ENCODE measurements at regions not wholly inside any gene's neighbourhood (a gene's known extent, or its start where the extent isn't known, plus 50 kb on each side); places are given as distances from the start of the nearest gene placed in this dataset.
"Not testable (repeated sequence)": the region's sequence is repeated elsewhere in the genome, so short reads cannot be mapped to it uniquely, and the experiment has no call there.

- POLR2A ChIA-PET; H3K36me3 ChIP-seq (ENCODE audit: insufficient read depth, low read length); H3K27ac Mint-ChIP-seq; H3K4me3 Mint-ChIP-seq; H3K27me3 ChIP-seq (ENCODE audit: insufficient read depth, low read length, poor library complexity, severe bottlenecking); H3K36me3 Mint-ChIP-seq; H3K4me3 ChIP-seq (ENCODE audit: low read length); H3K4me1 ChIP-seq (ENCODE audit: insufficient read depth, low read length); H3K27me3 Mint-ChIP-seq; H3K27ac ChIP-seq (ENCODE audit: low read depth, low read length); DNase-seq; H3K9me3 Mint-ChIP-seq; H3K9me3 ChIP-seq (ENCODE audit: low read length): not testable (repeated sequence)
- H3K4me1 Mint-ChIP-seq, result peaks cover 23 to 26% (median 25%) of the 10 kb centered on the region in 3 donors
- CTCF ChIA-PET, result interaction anchor here (1.3 kb wide), 1 partner anchor 704 kb away, joined by 3 read pairs; no protein-coding TSS in a partner anchor
Measured at GRCh38 chrX:8039711-8040110, 112.5 kb upstream of the PNPLA4 start.

- ChIA-PET POLR2A (no interaction called here), CTCF (no interaction called here)
- Histone ChIP-seq H3K4me3 (ENCODE audit: low read length) (peak overlapping the region; percentile 47), H3K9me3 (ENCODE audit: low read length) (no peaks in the 10 kb centered on the region), H3K4me1 (ENCODE audit: insufficient read depth, low read length) (no peaks in the 10 kb centered on the region), H3K36me3 (ENCODE audit: insufficient read depth, low read length) (no peaks in the 10 kb centered on the region), H3K27me3 (ENCODE audit: insufficient read depth, low read length, poor library complexity, severe bottlenecking) (no peaks in the 10 kb centered on the region), H3K27ac (ENCODE audit: low read depth, low read length) (no peak overlapping the region)
- Mint-ChIP-seq H3K4me3 (peak overlapping the region; percentile 60 to 87 (median 78)), H3K4me1 (peaks cover 23 to 26% (median 25%) of the 10 kb centered on the region in 3 donors), H3K27ac (peak overlapping the region in 7 of 8 donors; percentile 59 to 91 (median 80)), H3K27me3 (peaks cover 0 to 3% of the 10 kb centered on the region in 2 donors), H3K9me3 (no peaks in the 10 kb centered on the region), H3K36me3 (no peaks in the 10 kb centered on the region)
- no peak for DNase-seq
Measured at GRCh38 chrX:8037593-8038348, 110.6 kb upstream of the PNPLA4 start.

GRCh38 chrX:8036914-8037313, 109.7 kb upstream of the PNPLA4 start:
- ChIA-PET CTCF (no interaction called here), POLR2A (no interaction called here)
- H3K27ac Mint-ChIP-seq, result peak overlapping the region in 4 of 8 donors; percentile 29 to 83 (median 42)
- Histone ChIP-seq H3K4me1 (ENCODE audit: insufficient read depth, low read length) (no peaks in the 10 kb centered on the region), H3K4me3 (ENCODE audit: low read length) (no peak overlapping the region), H3K27ac (ENCODE audit: low read depth, low read length) (no peak overlapping the region), H3K36me3 (ENCODE audit: insufficient read depth, low read length) (no peaks in the 10 kb centered on the region), H3K9me3 (ENCODE audit: low read length) (no peaks in the 10 kb centered on the region), H3K27me3 (ENCODE audit: insufficient read depth, low read length, poor library complexity, severe bottlenecking) (no peaks in the 10 kb centered on the region)
- H3K27me3 Mint-ChIP-seq, result peaks cover 0 to 5% of the 10 kb centered on the region in 2 donors
- no peaks in the 10 kb centered on the region for H3K36me3 Mint-ChIP-seq
- H3K9me3 Mint-ChIP-seq, result no peaks in the 10 kb centered on the region
- peak overlapping the region in 5 of 7 donors; percentile 22 to 86 (median 78) for H3K4me3 Mint-ChIP-seq
- DNase-seq, result no peak
- peaks cover 23 to 26% (median 25%) of the 10 kb centered on the region in 3 donors for H3K4me1 Mint-ChIP-seq

DNA sequence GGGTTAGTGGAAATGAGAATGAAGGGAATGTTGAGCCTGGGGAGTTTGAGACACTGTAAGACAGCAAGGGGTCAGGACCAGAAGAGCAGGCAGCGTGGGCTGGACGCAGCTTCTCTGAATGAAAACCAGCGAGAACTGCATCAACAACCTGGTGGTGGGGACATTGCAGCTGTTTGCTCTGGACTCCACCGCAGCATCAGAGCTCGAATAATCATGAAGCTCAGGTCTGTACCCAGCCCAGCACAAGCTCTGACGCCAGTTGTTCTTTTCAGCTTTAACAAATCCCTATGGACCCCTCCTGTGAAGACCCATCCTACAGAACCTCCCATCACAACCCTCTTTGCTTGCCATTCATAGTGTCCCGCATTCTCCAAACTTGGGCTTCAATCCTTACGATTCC, 106.8 kb upstream of the PNPLA4 start:
- CTCF ChIA-PET, result no interaction called here
- H3K36me3 Mint-ChIP-seq, result peaks cover 0 to 6% (median 0%) of the 10 kb centered on the region in 3 donors
- Histone ChIP-seq H3K36me3 (ENCODE audit: insufficient read depth, low read length) (no peaks in the 10 kb centered on the region), H3K4me1 (ENCODE audit: insufficient read depth, low read length) (no peaks in the 10 kb centered on the region), H3K9me3 (ENCODE audit: low read length) (no peaks in the 10 kb centered on the region), H3K4me3 (ENCODE audit: low read length) (no peak overlapping the region), H3K27me3 (ENCODE audit: insufficient read depth, low read length, poor library complexity, severe bottlenecking) (no peaks in the 10 kb centered on the region), H3K27ac (ENCODE audit: low read depth, low read length) (no peak overlapping the region)
- H3K27ac Mint-ChIP-seq, result no peak overlapping the region
- no peak for DNase-seq
- POLR2A ChIA-PET, result no interaction called here
- H3K27me3 Mint-ChIP-seq, result peaks cover 0 to 9% of the 10 kb centered on the region in 2 donors
- H3K4me3 Mint-ChIP-seq, result no peak overlapping the region
- peaks cover 23 to 26% (median 25%) of the 10 kb centered on the region in 3 donors for H3K4me1 Mint-ChIP-seq
- H3K9me3 Mint-ChIP-seq, result no peaks in the 10 kb centered on the region

DNA sequence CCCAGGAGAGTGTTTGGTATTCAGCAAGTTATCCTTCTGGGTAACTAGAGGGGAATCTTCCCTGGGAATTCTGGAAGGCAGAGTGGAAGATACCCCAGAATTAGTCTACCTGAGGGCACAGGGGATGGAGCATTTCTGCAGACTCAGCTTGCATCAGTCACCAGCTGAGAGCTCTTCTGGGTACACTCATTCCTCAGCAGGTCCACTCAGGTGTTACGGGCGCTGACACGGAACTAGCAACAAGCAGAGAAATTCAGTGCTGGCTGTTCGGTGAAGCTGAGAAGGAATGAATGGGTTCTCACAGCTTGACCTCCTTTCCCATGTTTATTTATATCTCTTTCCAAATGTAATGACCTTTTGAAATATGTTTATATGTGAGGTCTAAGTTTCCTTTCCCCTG, 106.0 kb upstream of the PNPLA4 start:
- Histone ChIP-seq H3K4me1 (ENCODE audit: insufficient read depth, low read length) (no peaks in the 10 kb centered on the region), H3K9me3 (ENCODE audit: low read length) (no peaks in the 10 kb centered on the region), H3K36me3 (ENCODE audit: insufficient read depth, low read length) (no peaks in the 10 kb centered on the region), H3K27ac (ENCODE audit: low read depth, low read length) (no peak overlapping the region), H3K27me3 (ENCODE audit: insufficient read depth, low read length, poor library complexity, severe bottlenecking) (no peaks in the 10 kb centered on the region), H3K4me3 (ENCODE audit: low read length) (no peak overlapping the region)
- H3K4me1 Mint-ChIP-seq, result peaks cover 18 to 19% (median 19%) of the 10 kb centered on the region in 3 donors
- H3K27me3 Mint-ChIP-seq, result peaks cover 0 to 9% of the 10 kb centered on the region in 2 donors
- POLR2A ChIA-PET, result no interaction called here
- peaks cover 0 to 6% (median 0%) of the 10 kb centered on the region in 3 donors for H3K36me3 Mint-ChIP-seq
- no peaks in the 10 kb centered on the region for H3K9me3 Mint-ChIP-seq
- peak overlapping the region in 1 of 8 donors; percentile 78 for H3K27ac Mint-ChIP-seq
- no peak overlapping the region for H3K4me3 Mint-ChIP-seq
- DNase-seq, result no peak
- CTCF ChIA-PET, result no interaction called here

DNA sequence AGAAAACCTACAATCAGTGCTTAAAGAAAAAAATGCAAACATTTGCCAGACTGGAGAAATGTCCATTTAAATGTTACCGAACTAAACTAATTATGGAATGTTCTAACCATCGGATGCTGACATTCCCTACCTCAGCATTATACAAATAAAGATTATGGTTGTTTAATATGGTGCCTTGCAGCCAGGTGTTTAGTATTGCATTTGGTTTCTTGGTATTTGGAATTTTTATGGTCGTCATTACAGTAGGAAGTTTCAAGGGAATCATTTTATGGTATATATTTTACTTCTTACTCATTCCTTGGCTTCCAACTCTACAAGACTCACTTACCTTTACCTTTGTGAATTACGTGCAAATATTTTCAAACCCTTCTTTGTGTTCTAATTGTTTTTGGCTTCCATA, 103.1 kb upstream of the PNPLA4 start:
- H3K4me3 ChIP-seq (ENCODE audit: low read length), result no peak overlapping the region
- no peak for DNase-seq
- no peaks in the 10 kb centered on the region for H3K4me1 ChIP-seq (ENCODE audit: insufficient read depth, low read length)
- Mint-ChIP-seq H3K4me1 (no peaks in the 10 kb centered on the region), H3K27ac (no peak overlapping the region), H3K27me3 (peaks cover 0 to 12% of the 10 kb centered on the region in 2 donors), H3K36me3 (peaks cover 0 to 6% (median 2%) of the 10 kb centered on the region in 3 donors), H3K4me3 (no peak overlapping the region), H3K9me3 (peaks cover 0 to 7% (median 2%) of the 10 kb centered on the region in 5 donors)
- H3K27me3 ChIP-seq (ENCODE audit: insufficient read depth, low read length, poor library complexity, severe bottlenecking), result no peaks in the 10 kb centered on the region
- ChIA-PET POLR2A (no interaction called here), CTCF (no interaction called here)
- no peaks in the 10 kb centered on the region for H3K36me3 ChIP-seq (ENCODE audit: insufficient read depth, low read length)
- no peak overlapping the region for H3K27ac ChIP-seq (ENCODE audit: low read depth, low read length)
- H3K9me3 ChIP-seq (ENCODE audit: low read length), result no peaks in the 10 kb centered on the region

- POLR2A ChIA-PET, result no interaction called here
- Mint-ChIP-seq H3K4me3 (no peak overlapping the region), H3K4me1 (no peaks in the 10 kb centered on the region), H3K9me3 (peaks cover 0 to 7% (median 2%) of the 10 kb centered on the region in 5 donors), H3K27ac (no peak overlapping the region), H3K36me3 (peaks cover 0 to 6% (median 2%) of the 10 kb centered on the region in 3 donors), H3K27me3 (peaks cover 0 to 9% of the 10 kb centered on the region in 2 donors)
- Histone ChIP-seq H3K36me3 (ENCODE audit: insufficient read depth, low read length) (no peaks in the 10 kb centered on the region), H3K4me3 (ENCODE audit: low read length) (no peak overlapping the region), H3K9me3 (ENCODE audit: low read length) (no peaks in the 10 kb centered on the region), H3K27ac (ENCODE audit: low read depth, low read length) (no peak overlapping the region), H3K27me3 (ENCODE audit: insufficient read depth, low read length, poor library complexity, severe bottlenecking) (no peaks in the 10 kb centered on the region), H3K4me1 (ENCODE audit: insufficient read depth, low read length) (no peaks in the 10 kb centered on the region)
- CTCF ChIA-PET, result no interaction called here
- no peak for DNase-seq
Measured at GRCh38 chrX:8027827-8028226, 100.6 kb upstream of the PNPLA4 start.

- ChIA-PET POLR2A (no interaction called here), CTCF (no interaction called here)
- Histone ChIP-seq H3K27ac (ENCODE audit: low read depth, low read length) (no peak overlapping the region), H3K9me3 (ENCODE audit: low read length) (no peaks in the 10 kb centered on the region), H3K4me3 (ENCODE audit: low read length) (no peak overlapping the region), H3K27me3 (ENCODE audit: insufficient read depth, low read length, poor library complexity, severe bottlenecking) (no peaks in the 10 kb centered on the region), H3K4me1 (ENCODE audit: insufficient read depth, low read length) (no peaks in the 10 kb centered on the region), H3K36me3 (ENCODE audit: insufficient read depth, low read length) (no peaks in the 10 kb centered on the region)
- H3K27me3 Mint-ChIP-seq, result peaks cover 0 to 6% of the 10 kb centered on the region in 2 donors
- H3K9me3 Mint-ChIP-seq, result peaks cover 0 to 7% (median 2%) of the 10 kb centered on the region in 5 donors
- DNase-seq, result no peak
- no peaks in the 10 kb centered on the region for H3K4me1 Mint-ChIP-seq
- peaks cover 0 to 9% (median 2%) of the 10 kb centered on the region in 3 donors for H3K36me3 Mint-ChIP-seq
- H3K4me3 Mint-ChIP-seq, result no peak overlapping the region
- H3K27ac Mint-ChIP-seq, result no peak overlapping the region
Measured at GRCh38 chrX:8025705-8026104, 98.5 kb upstream of the PNPLA4 start.
